Loucy (cell line): ENCODE measurements at regions not wholly inside any gene's neighbourhood (a gene's known extent, or its start where the extent isn't known, plus 50 kb on each side); places are given as distances from the start of the nearest gene placed in this dataset.

Source experiments
- EZH2phosphoT487 ChIP-seq: fragments of 200-600 bp; IDR thresholded peaks from 2 replicates; pipeline ENCODE4 v1.6.1; 2018; ENCODE audit warnings: antibody characterized with exemption, mild to moderate bottlenecking, moderate library complexity, borderline replicate concordance
- TF ChIP-seq, protein P1 (sequence below): fragments of 200-600 bp; sonication (generic); conservative IDR thresholded peaks from 2 replicates; pipeline ENCODE4 v1.5.1; 2014; ENCODE audit warnings: mild to moderate bottlenecking, antibody characterized with exemption, low read length

DNA sequence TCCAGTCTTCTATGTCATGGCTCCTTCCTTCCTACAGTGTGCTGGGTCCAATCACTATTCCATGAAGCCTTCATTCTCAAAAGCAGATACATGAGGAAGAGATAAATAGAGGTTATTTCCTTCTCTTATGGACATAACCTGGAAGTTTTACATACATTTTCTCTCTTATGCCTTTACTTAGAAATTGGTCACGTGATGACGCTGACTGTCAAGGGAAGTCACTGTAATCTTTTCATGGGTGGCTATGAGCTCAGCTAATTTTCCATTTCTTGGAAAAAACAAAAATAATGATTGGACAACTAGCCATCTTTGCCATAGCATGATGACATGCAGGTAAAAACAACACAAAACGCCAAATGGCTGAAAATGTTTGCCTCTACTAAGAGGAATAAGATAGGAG lies 151.6 kb upstream of the PRSS16 start:
- TF ChIP-seq, protein P1, sequence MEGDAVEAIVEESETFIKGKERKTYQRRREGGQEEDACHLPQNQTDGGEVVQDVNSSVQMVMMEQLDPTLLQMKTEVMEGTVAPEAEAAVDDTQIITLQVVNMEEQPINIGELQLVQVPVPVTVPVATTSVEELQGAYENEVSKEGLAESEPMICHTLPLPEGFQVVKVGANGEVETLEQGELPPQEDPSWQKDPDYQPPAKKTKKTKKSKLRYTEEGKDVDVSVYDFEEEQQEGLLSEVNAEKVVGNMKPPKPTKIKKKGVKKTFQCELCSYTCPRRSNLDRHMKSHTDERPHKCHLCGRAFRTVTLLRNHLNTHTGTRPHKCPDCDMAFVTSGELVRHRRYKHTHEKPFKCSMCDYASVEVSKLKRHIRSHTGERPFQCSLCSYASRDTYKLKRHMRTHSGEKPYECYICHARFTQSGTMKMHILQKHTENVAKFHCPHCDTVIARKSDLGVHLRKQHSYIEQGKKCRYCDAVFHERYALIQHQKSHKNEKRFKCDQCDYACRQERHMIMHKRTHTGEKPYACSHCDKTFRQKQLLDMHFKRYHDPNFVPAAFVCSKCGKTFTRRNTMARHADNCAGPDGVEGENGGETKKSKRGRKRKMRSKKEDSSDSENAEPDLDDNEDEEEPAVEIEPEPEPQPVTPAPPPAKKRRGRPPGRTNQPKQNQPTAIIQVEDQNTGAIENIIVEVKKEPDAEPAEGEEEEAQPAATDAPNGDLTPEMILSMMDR, result no peak
- no peak for TF ChIP-seq EZH2phosphoT487
